WTC11 (cell line): ENCODE measurements at regions not wholly inside any gene's neighbourhood (a gene's known extent, or its start where the extent isn't known, plus 50 kb on each side); places are given as distances from the start of the nearest gene placed in this dataset.

ENCODE experiments used
- ATAC-seq: fragments of 200-7000 bp; cut with Tn5 transposase; 2 replicates; pipeline ENCODE4 v1.10.0; 2021; ENCODE audit warnings: mild to moderate bottlenecking, moderate library complexity
- CTCF ChIA-PET: fragments of 300-600 bp; sonication (Branson Sonifier 250); formaldehyde crosslinking; loops from one replicate; lab custom pipeline; 2021; ENCODE audit warnings: antibody characterized with exemption; lab: Charles Lee
- POLR2A ChIA-PET: fragments of 350-600 bp; sonication (Branson Sonifier 250); formaldehyde crosslinking; loops from one replicate; lab custom pipeline; 2021; ENCODE audit warnings: antibody characterized with exemption; lab: Charles Lee
- DNase-seq: peaks from one replicate; pipeline ENCODE4 v3.0.0; 2021; ENCODE audit warnings: low spot score
- H3K27ac Mint-ChIP-seq: 2 replicates; pipeline ENCODE4 v1.8.0; 2021; ENCODE audit warnings: mixed read lengths
- H3K27me3 Mint-ChIP-seq: 2 replicates; pipeline ENCODE4 v1.8.0; 2021; ENCODE audit warnings: low read depth, mild to moderate bottlenecking, moderate library complexity, mixed read lengths
- H3K36me3 Mint-ChIP-seq: 2 replicates; pipeline ENCODE4 v1.8.0; 2021; ENCODE audit warnings: mixed read lengths
- H3K4me1 Mint-ChIP-seq: 2 replicates; pipeline ENCODE4 v1.8.0; 2022; ENCODE audit warnings: mixed read lengths
- H3K4me3 Mint-ChIP-seq: 2 replicates; pipeline ENCODE4 v1.8.0; 2021; ENCODE audit warnings: mild to moderate bottlenecking, moderate library complexity, mixed read lengths
- H3K9me3 Mint-ChIP-seq: 2 replicates; pipeline ENCODE4 v1.8.0; 2021; ENCODE audit warnings: mixed read lengths
- ESRRA ChIP-seq: sonication (generic); formaldehyde crosslinking; IDR thresholded peaks from 2 replicates; pipeline ENCODE4 v1.8.1; 2022; ENCODE audit warnings: mild to moderate bottlenecking, missing genetic modification reagents, borderline replicate concordance
- FOXJ3 ChIP-seq: sonication (generic); formaldehyde crosslinking; IDR thresholded peaks from 2 replicates; pipeline ENCODE4 v1.9.0; 2021; ENCODE audit warnings: missing genetic modification reagents, mild to moderate bottlenecking, borderline replicate concordance
- FOXK1 ChIP-seq: sonication (generic); formaldehyde crosslinking; IDR thresholded peaks from 2 replicates; pipeline ENCODE4 v1.8.0; 2022; ENCODE audit warnings: mild to moderate bottlenecking, moderate library complexity, missing genetic modification reagents
- FOXP1 ChIP-seq: sonication (generic); formaldehyde crosslinking; IDR thresholded peaks from 2 replicates; pipeline ENCODE4 v1.8.0; 2022; ENCODE audit warnings: missing genetic modification reagents, mild to moderate bottlenecking, moderate library complexity, borderline replicate concordance
- NFE2L1 ChIP-seq: sonication (generic); formaldehyde crosslinking; IDR thresholded peaks from 2 replicates; pipeline ENCODE4 v1.8.1; 2023; ENCODE audit warnings: missing genetic modification reagents
- NR2C2 ChIP-seq: sonication (generic); formaldehyde crosslinking; IDR thresholded peaks from 2 replicates; pipeline ENCODE4 v1.8.0; 2022; ENCODE audit warnings: mild to moderate bottlenecking, missing genetic modification reagents
- NR3C1 ChIP-seq: sonication (generic); formaldehyde crosslinking; conservative IDR thresholded peaks from 2 replicates; pipeline ENCODE4 v1.8.1; 2023; ENCODE audit warnings: low read depth, mild to moderate bottlenecking, missing genetic modification reagents
- RORB ChIP-seq: fragments of 250-450 bp; sonication (Bioruptor Pico); IDR thresholded peaks from 2 replicates; pipeline ENCODE4 v1.9.0; 2021; ENCODE audit warnings: mild to moderate bottlenecking
- SOX15 ChIP-seq: fragments of 250-450 bp; sonication (Bioruptor Pico); IDR thresholded peaks from 2 replicates; pipeline ENCODE4 v1.9.0; 2021; ENCODE audit warnings: mild to moderate bottlenecking
- SP1 ChIP-seq: sonication (generic); formaldehyde crosslinking; conservative IDR thresholded peaks from 2 replicates; pipeline ENCODE4 v1.8.1; 2022; ENCODE audit warnings: missing genetic modification reagents
- TCF7 ChIP-seq: sonication (generic); formaldehyde crosslinking; IDR thresholded peaks from 2 replicates; pipeline ENCODE4 v1.8.0; 2022; ENCODE audit warnings: mild to moderate bottlenecking, low read depth, missing genetic modification reagents, moderate library complexity
- TEAD4 ChIP-seq: sonication (generic); formaldehyde crosslinking; IDR thresholded peaks from 2 replicates; pipeline ENCODE4 v1.8.0; 2022; ENCODE audit warnings: mild to moderate bottlenecking, missing genetic modification reagents
- ZNF138 ChIP-seq: sonication (generic); formaldehyde crosslinking; conservative IDR thresholded peaks from 2 replicates; pipeline ENCODE4 v1.8.1; 2022; ENCODE audit warnings: mild to moderate bottlenecking, moderate library complexity, missing genetic modification reagents
- ZNF396 ChIP-seq: fragments of 250-450 bp; sonication (Bioruptor Pico); IDR thresholded peaks from 2 replicates; pipeline ENCODE4 v1.8.0; 2021; ENCODE audit warnings: mild to moderate bottlenecking, moderate library complexity, borderline replicate concordance
- TF ChIP-seq, protein P1 (sequence below): sonication (generic); formaldehyde crosslinking; IDR thresholded peaks from 2 replicates; pipeline ENCODE4 v1.8.1; 2022; ENCODE audit warnings: low read depth, missing genetic modification reagents, borderline replicate concordance
- TF ChIP-seq, protein P2 (sequence below): sonication (generic); formaldehyde crosslinking; IDR thresholded peaks from 2 replicates; pipeline ENCODE4 v1.8.1; 2023; ENCODE audit warnings: mild to moderate bottlenecking, missing genetic modification reagents, moderate library complexity
- TF ChIP-seq, protein P3 (sequence below): sonication (generic); formaldehyde crosslinking; IDR thresholded peaks from 2 replicates; pipeline ENCODE4 v1.8.0; 2023; ENCODE audit warnings: mild to moderate bottlenecking, missing genetic modification reagents
- TF ChIP-seq, protein P4 (sequence below): sonication (generic); formaldehyde crosslinking; IDR thresholded peaks from 2 replicates; pipeline ENCODE4 v1.8.0; 2022; ENCODE audit warnings: mild to moderate bottlenecking, missing genetic modification reagents
- TF ChIP-seq, protein P5 (sequence below): fragments of 250-450 bp; sonication (Bioruptor Pico); IDR thresholded peaks from 2 replicates; pipeline ENCODE4 v1.9.0; 2021; ENCODE audit warnings: mild to moderate bottlenecking, borderline replicate concordance
- TF ChIP-seq, protein P6 (sequence below): sonication (generic); formaldehyde crosslinking; IDR thresholded peaks from 2 replicates; pipeline ENCODE4 v1.8.1; 2022; ENCODE audit warnings: mild to moderate bottlenecking, missing genetic modification reagents, moderate library complexity, borderline replicate concordance
- TF ChIP-seq, protein P7 (sequence below): sonication (generic); formaldehyde crosslinking; IDR thresholded peaks from 2 replicates; pipeline ENCODE4 v1.8.1; 2022; ENCODE audit warnings: missing genetic modification reagents, borderline replicate concordance
- TF ChIP-seq, protein P8 (sequence below): sonication (generic); formaldehyde crosslinking; IDR thresholded peaks from 2 replicates; pipeline ENCODE4 v1.8.1; 2023; ENCODE audit warnings: mild to moderate bottlenecking, moderate library complexity, missing genetic modification reagents

DNA sequence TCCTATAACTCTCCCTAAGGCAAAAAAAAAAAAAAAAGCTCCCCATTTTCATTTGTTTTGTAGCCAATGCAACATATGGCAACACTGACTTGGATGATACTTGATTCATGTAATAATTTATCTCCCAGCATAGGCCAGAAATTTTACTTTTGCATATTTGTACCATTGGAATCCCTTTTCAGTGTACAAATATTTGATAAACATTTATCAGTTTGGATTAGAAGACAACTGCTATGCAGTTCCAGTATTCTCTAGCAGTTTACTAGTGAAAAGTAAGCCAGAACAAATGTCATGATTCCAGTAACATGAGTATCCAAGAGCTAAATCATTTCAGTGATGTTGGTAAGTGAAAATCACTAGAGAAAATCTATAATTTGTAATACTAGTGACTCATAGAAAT lies 392.3 kb downstream of the CCER1 start (continued):
- TF ChIP-seq, protein P1, sequence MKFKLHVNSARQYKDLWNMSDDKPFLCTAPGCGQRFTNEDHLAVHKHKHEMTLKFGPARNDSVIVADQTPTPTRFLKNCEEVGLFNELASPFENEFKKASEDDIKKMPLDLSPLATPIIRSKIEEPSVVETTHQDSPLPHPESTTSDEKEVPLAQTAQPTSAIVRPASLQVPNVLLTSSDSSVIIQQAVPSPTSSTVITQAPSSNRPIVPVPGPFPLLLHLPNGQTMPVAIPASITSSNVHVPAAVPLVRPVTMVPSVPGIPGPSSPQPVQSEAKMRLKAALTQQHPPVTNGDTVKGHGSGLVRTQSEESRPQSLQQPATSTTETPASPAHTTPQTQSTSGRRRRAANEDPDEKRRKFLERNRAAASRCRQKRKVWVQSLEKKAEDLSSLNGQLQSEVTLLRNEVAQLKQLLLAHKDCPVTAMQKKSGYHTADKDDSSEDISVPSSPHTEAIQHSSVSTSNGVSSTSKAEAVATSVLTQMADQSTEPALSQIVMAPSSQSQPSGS (CRISPR knock-in tag), result no peak
- TF ChIP-seq FOXP1 (CRISPR knock-in tag) (no peak), SOX15 (CRISPR knock-in tag) (no peak), NR2C2 (CRISPR knock-in tag) (no peak), ZNF138 (CRISPR knock-in tag) (no peak), ESRRA (no peak), FOXK1 (CRISPR knock-in tag) (no peak), RORB (CRISPR knock-in tag) (no peak)
- TF ChIP-seq, protein P2, sequence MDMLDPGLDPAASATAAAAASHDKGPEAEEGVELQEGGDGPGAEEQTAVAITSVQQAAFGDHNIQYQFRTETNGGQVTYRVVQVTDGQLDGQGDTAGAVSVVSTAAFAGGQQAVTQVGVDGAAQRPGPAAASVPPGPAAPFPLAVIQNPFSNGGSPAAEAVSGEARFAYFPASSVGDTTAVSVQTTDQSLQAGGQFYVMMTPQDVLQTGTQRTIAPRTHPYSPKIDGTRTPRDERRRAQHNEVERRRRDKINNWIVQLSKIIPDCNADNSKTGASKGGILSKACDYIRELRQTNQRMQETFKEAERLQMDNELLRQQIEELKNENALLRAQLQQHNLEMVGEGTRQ (CRISPR knock-in tag), result no peak
- TF ChIP-seq, protein P3, sequence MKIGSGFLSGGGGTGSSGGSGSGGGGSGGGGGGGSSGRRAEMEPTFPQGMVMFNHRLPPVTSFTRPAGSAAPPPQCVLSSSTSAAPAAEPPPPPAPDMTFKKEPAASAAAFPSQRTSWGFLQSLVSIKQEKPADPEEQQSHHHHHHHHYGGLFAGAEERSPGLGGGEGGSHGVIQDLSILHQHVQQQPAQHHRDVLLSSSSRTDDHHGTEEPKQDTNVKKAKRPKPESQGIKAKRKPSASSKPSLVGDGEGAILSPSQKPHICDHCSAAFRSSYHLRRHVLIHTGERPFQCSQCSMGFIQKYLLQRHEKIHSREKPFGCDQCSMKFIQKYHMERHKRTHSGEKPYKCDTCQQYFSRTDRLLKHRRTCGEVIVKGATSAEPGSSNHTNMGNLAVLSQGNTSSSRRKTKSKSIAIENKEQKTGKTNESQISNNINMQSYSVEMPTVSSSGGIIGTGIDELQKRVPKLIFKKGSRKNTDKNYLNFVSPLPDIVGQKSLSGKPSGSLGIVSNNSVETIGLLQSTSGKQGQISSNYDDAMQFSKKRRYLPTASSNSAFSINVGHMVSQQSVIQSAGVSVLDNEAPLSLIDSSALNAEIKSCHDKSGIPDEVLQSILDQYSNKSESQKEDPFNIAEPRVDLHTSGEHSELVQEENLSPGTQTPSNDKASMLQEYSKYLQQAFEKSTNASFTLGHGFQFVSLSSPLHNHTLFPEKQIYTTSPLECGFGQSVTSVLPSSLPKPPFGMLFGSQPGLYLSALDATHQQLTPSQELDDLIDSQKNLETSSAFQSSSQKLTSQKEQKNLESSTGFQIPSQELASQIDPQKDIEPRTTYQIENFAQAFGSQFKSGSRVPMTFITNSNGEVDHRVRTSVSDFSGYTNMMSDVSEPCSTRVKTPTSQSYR (CRISPR knock-in tag), result no peak
- TF ChIP-seq, protein P4, sequence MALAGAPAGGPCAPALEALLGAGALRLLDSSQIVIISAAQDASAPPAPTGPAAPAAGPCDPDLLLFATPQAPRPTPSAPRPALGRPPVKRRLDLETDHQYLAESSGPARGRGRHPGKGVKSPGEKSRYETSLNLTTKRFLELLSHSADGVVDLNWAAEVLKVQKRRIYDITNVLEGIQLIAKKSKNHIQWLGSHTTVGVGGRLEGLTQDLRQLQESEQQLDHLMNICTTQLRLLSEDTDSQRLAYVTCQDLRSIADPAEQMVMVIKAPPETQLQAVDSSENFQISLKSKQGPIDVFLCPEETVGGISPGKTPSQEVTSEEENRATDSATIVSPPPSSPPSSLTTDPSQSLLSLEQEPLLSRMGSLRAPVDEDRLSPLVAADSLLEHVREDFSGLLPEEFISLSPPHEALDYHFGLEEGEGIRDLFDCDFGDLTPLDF, result no peak
- TF ChIP-seq, protein P5, sequence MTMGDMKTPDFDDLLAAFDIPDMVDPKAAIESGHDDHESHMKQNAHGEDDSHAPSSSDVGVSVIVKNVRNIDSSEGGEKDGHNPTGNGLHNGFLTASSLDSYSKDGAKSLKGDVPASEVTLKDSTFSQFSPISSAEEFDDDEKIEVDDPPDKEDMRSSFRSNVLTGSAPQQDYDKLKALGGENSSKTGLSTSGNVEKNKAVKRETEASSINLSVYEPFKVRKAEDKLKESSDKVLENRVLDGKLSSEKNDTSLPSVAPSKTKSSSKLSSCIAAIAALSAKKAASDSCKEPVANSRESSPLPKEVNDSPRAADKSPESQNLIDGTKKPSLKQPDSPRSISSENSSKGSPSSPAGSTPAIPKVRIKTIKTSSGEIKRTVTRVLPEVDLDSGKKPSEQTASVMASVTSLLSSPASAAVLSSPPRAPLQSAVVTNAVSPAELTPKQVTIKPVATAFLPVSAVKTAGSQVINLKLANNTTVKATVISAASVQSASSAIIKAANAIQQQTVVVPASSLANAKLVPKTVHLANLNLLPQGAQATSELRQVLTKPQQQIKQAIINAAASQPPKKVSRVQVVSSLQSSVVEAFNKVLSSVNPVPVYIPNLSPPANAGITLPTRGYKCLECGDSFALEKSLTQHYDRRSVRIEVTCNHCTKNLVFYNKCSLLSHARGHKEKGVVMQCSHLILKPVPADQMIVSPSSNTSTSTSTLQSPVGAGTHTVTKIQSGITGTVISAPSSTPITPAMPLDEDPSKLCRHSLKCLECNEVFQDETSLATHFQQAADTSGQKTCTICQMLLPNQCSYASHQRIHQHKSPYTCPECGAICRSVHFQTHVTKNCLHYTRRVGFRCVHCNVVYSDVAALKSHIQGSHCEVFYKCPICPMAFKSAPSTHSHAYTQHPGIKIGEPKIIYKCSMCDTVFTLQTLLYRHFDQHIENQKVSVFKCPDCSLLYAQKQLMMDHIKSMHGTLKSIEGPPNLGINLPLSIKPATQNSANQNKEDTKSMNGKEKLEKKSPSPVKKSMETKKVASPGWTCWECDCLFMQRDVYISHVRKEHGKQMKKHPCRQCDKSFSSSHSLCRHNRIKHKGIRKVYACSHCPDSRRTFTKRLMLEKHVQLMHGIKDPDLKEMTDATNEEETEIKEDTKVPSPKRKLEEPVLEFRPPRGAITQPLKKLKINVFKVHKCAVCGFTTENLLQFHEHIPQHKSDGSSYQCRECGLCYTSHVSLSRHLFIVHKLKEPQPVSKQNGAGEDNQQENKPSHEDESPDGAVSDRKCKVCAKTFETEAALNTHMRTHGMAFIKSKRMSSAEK (CRISPR knock-in tag), result no peak

DNA sequence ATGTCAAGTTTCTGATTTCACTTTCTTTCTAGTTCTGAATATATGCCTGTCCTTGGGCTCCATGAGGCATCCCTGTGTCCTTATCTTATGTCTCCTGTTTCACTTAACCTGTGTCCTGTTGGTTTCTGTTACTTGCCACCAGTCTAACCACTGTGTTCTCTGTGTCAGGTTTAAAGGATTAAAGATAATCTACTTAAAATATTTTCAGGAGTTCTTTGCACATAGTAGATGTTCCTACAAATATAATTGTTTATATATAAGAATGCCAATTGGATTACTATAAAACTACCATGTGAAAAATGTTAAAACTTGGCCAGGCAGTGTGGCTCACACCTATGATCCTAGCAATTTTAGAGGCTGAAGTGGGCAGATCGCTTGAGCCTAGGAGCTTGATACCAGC lies 406.4 kb downstream of the CCER1 start:
- no peaks in the 10 kb centered on the region; the same call in 1 of the 2 replicates for H3K4me1 Mint-ChIP-seq
- H3K27ac Mint-ChIP-seq, result no peak overlapping the region
- POLR2A ChIA-PET, result no interaction called here
- no peaks in the 10 kb centered on the region for H3K27me3 Mint-ChIP-seq
- no peaks in the 10 kb centered on the region for H3K36me3 Mint-ChIP-seq
- ATAC-seq (no peak), DNase-seq (no peak)
- H3K4me3 Mint-ChIP-seq, result no peak overlapping the region
- CTCF ChIA-PET, result no interaction called here
- no peaks in the 10 kb centered on the region for H3K9me3 Mint-ChIP-seq
- TF ChIP-seq FOXJ3 (CRISPR knock-in tag) (no peak), SP1 (CRISPR knock-in tag) (no peak), NFE2L1 (CRISPR knock-in tag) (no peak), TCF7 (CRISPR knock-in tag) (no peak), ZNF396 (CRISPR knock-in tag) (no peak), TEAD4 (CRISPR knock-in tag) (no peak), NR3C1 (no peak)
- TF ChIP-seq, protein P6, sequence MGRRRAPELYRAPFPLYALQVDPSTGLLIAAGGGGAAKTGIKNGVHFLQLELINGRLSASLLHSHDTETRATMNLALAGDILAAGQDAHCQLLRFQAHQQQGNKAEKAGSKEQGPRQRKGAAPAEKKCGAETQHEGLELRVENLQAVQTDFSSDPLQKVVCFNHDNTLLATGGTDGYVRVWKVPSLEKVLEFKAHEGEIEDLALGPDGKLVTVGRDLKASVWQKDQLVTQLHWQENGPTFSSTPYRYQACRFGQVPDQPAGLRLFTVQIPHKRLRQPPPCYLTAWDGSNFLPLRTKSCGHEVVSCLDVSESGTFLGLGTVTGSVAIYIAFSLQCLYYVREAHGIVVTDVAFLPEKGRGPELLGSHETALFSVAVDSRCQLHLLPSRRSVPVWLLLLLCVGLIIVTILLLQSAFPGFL (CRISPR knock-in tag), result no peak
- TF ChIP-seq, protein P7, sequence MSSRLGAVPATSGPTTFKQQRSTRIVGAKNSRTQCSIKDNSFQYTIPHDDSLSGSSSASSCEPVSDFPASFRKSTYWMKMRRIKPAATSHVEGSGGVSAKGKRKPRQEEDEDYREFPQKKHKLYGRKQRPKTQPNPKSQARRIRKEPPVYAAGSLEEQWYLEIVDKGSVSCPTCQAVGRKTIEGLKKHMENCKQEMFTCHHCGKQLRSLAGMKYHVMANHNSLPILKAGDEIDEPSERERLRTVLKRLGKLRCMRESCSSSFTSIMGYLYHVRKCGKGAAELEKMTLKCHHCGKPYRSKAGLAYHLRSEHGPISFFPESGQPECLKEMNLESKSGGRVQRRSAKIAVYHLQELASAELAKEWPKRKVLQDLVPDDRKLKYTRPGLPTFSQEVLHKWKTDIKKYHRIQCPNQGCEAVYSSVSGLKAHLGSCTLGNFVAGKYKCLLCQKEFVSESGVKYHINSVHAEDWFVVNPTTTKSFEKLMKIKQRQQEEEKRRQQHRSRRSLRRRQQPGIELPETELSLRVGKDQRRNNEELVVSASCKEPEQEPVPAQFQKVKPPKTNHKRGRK (CRISPR knock-in tag), result no peak
- TF ChIP-seq, protein P8, sequence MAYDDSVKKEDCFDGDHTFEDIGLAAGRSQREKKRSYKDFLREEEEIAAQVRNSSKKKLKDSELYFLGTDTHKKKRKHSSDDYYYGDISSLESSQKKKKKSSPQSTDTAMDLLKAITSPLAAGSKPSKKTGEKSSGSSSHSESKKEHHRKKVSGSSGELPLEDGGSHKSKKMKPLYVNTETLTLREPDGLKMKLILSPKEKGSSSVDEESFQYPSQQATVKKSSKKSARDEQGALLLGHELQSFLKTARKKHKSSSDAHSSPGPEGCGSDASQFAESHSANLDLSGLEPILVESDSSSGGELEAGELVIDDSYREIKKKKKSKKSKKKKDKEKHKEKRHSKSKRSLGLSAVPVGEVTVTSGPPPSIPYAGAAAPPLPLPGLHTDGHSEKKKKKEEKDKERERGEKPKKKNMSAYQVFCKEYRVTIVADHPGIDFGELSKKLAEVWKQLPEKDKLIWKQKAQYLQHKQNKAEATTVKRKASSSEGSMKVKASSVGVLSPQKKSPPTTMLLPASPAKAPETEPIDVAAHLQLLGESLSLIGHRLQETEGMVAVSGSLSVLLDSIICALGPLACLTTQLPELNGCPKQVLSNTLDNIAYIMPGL (CRISPR knock-in tag), result no peak
